Large intestine (tissue), 3 donors: ENCODE measurements at regions not wholly inside any gene's neighbourhood (a gene's known extent, or its start where the extent isn't known, plus 50 kb on each side); places are given as distances from the start of the nearest gene placed in this dataset.

ENCODE experiments used
- DNase-seq, 2 donors: peaks; one replicate each; pipeline versions ENCODE4 v3.0.0 to v3.0.0-alpha.2; 2013
- H3K27ac ChIP-seq: one replicate; pipeline ENCODE4 v1.5.1; 2013; ENCODE audit warnings: low read length
- H3K27me3 ChIP-seq: 2 replicates; pipeline ENCODE4 v1.6.1; 2013; ENCODE audit warnings: low read length; ENCODE audit not compliant: control insufficient read depth, insufficient read depth
- H3K36me3 ChIP-seq: 2 replicates; pipeline ENCODE4 v1.6.1; 2013; ENCODE audit warnings: low read length; ENCODE audit not compliant: control insufficient read depth, insufficient read depth
- H3K4me1 ChIP-seq: one replicate; pipeline ENCODE4 v1.6.1; 2013; ENCODE audit warnings: low read length; ENCODE audit not compliant: control insufficient read depth, insufficient read depth
- H3K4me3 ChIP-seq: one replicate; pipeline ENCODE4 v1.5.1; 2013; ENCODE audit warnings: low read length
- H3K9me3 ChIP-seq: one replicate; pipeline ENCODE4 v1.6.1; 2013; ENCODE audit warnings: mild to moderate bottlenecking, low read depth, low read length, moderate library complexity; ENCODE audit not compliant: control insufficient read depth
- WGBS: methylation state at CpG from one replicate; pipeline ENCODE4 v1.1.5; 2013; ENCODE audit warnings: low lambda C conversion rate; ENCODE audit not compliant: insufficient coverage; 5-methylcytosine and 5-hydroxymethylcytosine counted together

GRCh38 chr13:67986234-67986633 is 756.1 kb upstream of the PCDH9 start:
- Histone ChIP-seq H3K27ac (no peak overlapping the region), H3K27me3 (no peaks in the 10 kb centered on the region), H3K4me3 (no peak overlapping the region), H3K36me3 (no peaks in the 10 kb centered on the region), H3K4me1 (no peaks in the 10 kb centered on the region), H3K9me3 (no peaks in the 10 kb centered on the region)
- no CpG with 5 or more reads among the region's 1 CpG for WGBS
- no peak for DNase-seq

DNA sequence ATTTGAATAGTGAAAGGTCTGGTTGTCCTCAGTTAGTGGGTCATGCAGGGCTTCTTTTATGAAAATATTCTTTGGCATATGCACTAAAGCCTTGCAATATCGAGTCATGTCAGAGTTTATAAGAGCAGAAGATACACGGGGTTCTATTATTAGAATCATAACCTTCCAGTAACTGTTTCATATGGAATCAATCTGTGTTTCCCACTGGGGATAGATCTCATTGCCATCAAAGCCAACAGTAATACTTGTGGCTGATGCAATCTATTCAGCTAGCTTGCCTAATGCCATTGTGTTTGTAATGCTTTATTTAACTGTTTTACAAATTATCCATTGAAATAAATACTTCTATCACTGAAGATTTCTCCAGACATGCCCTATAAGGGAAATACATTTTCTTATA is 746.9 kb upstream of the PCDH9 start:
- H3K36me3 ChIP-seq, result no peaks in the 10 kb centered on the region
- no CpG with 5 or more reads among the region's 2 CpGs for WGBS
- no peak overlapping the region for H3K27ac ChIP-seq
- no peaks in the 10 kb centered on the region for H3K9me3 ChIP-seq
- no peak for DNase-seq
- no peak overlapping the region for H3K4me3 ChIP-seq
- H3K27me3 ChIP-seq, result no peaks in the 10 kb centered on the region
- H3K4me1 ChIP-seq, result no peaks in the 10 kb centered on the region

GRCh38 chr13:67971291-67971690 is 741.2 kb upstream of the PCDH9 start:
- Histone ChIP-seq H3K36me3 (no peaks in the 10 kb centered on the region), H3K4me3 (no peak overlapping the region), H3K4me1 (no peaks in the 10 kb centered on the region), H3K27ac (no peak overlapping the region), H3K27me3 (no peaks in the 10 kb centered on the region), H3K9me3 (no peaks in the 10 kb centered on the region)
- 100% methylated on average over 1 of the region's 5 CpGs for WGBS
- DNase-seq, result no peak

GRCh38 chr13:67967031-67967430 is 736.9 kb upstream of the PCDH9 start:
- no peaks in the 10 kb centered on the region for H3K4me1 ChIP-seq
- H3K36me3 ChIP-seq, result no peaks in the 10 kb centered on the region
- no peak overlapping the region for H3K27ac ChIP-seq
- no peak overlapping the region for H3K4me3 ChIP-seq
- no peaks in the 10 kb centered on the region for H3K9me3 ChIP-seq
- no peaks in the 10 kb centered on the region for H3K27me3 ChIP-seq
- no CpG with 5 or more reads among the region's 1 CpG for WGBS
- DNase-seq, result no peak

- Histone ChIP-seq H3K27me3 (no peaks in the 10 kb centered on the region), H3K4me1 (no peaks in the 10 kb centered on the region), H3K27ac (no peak overlapping the region), H3K9me3 (no peaks in the 10 kb centered on the region), H3K36me3 (no peaks in the 10 kb centered on the region), H3K4me3 (no peak overlapping the region)
- WGBS, result 100% methylated on average over 1 of the region's 1 CpG
- DNase-seq, result no peak
These were observed 735.9 kb upstream of the PCDH9 start for GRCh38 chr13:67966065-67966464.

DNA sequence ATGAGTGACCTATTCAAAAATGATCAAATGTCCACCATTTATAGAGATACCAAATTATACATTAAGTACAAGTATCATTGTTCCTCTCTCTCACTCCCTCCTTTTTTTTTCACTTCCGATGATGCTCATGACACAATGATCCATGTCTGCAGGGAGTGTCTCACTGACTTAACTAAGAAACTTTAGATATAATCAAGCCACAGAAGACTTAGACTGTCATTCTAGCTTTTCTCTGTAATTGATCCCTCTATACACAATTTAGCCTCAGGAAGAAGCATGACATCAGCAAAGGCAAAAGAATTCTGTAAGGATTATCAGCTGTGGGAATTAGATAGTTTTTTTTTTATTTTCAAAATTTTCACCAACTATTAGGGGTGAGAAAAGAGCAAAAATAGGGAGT is 734.9 kb upstream of the PCDH9 start:
- WGBS, result no CpG with 5 or more reads among the region's 1 CpG
- Histone ChIP-seq H3K9me3 (no peaks in the 10 kb centered on the region), H3K27me3 (no peaks in the 10 kb centered on the region), H3K36me3 (no peaks in the 10 kb centered on the region), H3K4me3 (no peak overlapping the region), H3K4me1 (no peaks in the 10 kb centered on the region), H3K27ac (no peak overlapping the region)
- no peak for DNase-seq

DNA sequence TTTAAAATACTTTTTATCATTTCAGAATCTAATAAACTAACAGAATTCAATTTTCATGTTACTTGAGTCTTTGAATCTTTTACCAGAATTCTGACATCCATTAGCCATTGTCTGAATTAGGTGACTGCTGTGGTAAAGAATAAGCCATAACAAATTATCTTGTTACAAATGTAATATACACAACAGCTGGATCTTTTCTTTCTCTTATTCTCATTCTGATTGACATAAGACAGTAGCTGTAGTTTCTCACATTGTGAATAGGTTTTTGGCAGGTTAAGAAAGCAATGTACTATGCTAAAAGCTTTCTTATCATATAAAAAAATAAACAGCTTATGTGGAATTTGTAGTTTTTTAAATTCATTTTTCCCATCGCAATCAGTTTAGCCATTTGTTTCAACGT is 734.0 kb upstream of the PCDH9 start:
- 63% methylated on average over 2 of the region's 2 CpGs for WGBS
- no peaks in the 10 kb centered on the region for H3K27me3 ChIP-seq
- no peak for DNase-seq
- H3K36me3 ChIP-seq, result no peaks in the 10 kb centered on the region
- no peak overlapping the region for H3K4me3 ChIP-seq
- no peak overlapping the region for H3K27ac ChIP-seq
- no peaks in the 10 kb centered on the region for H3K4me1 ChIP-seq
- no peaks in the 10 kb centered on the region for H3K9me3 ChIP-seq

- Histone ChIP-seq H3K4me3 (no peak overlapping the region), H3K9me3 (no peaks in the 10 kb centered on the region), H3K36me3 (no peaks in the 10 kb centered on the region), H3K27me3 (no peaks in the 10 kb centered on the region), H3K4me1 (no peaks in the 10 kb centered on the region), H3K27ac (no peak overlapping the region)
- DNase-seq, result no peak
- WGBS, result no CpG with 5 or more reads among the region's 2 CpGs
These were observed 731.2 kb upstream of the PCDH9 start for GRCh38 chr13:67961331-67961730.

GRCh38 chr13:67951431-67951830 is 721.3 kb upstream of the PCDH9 start:
- H3K27ac ChIP-seq, result no peak overlapping the region
- H3K4me1 ChIP-seq, result no peaks in the 10 kb centered on the region
- H3K36me3 ChIP-seq, result no peaks in the 10 kb centered on the region
- no peak overlapping the region for H3K4me3 ChIP-seq
- H3K9me3 ChIP-seq, result no peaks in the 10 kb centered on the region
- DNase-seq, result no peak
- no CpG with 5 or more reads among the region's 2 CpGs for WGBS
- H3K27me3 ChIP-seq, result no peaks in the 10 kb centered on the region

- H3K4me3 ChIP-seq, result no peak overlapping the region
- H3K36me3 ChIP-seq, result no peaks in the 10 kb centered on the region
- 95% methylated on average over 2 of the region's 3 CpGs for WGBS
- no peak overlapping the region for H3K27ac ChIP-seq
- no peak for DNase-seq
- no peaks in the 10 kb centered on the region for H3K4me1 ChIP-seq
- H3K27me3 ChIP-seq, result no peaks in the 10 kb centered on the region
- H3K9me3 ChIP-seq, result no peaks in the 10 kb centered on the region
These were observed 720.5 kb upstream of the PCDH9 start for GRCh38 chr13:67950603-67951002.

DNA sequence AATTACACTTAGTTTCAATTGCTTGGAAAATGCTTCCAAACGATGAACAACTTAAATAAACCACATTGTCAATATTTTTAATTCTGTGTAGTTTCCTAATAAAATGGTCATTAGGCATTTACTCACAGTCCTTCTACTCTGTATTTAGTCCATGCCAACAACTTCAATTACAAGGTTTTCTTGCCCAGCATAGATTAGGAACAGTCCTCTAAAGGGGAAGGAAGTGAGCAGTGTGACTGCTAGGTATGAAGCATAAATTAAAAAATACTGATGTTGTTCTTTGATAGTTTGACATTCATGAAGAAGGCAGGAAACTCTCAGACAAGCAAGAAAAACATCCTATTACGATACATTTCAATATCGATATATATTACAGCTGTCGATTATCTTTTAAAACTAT is 716.0 kb upstream of the PCDH9 start:
- no peaks in the 10 kb centered on the region for H3K27me3 ChIP-seq
- no peak overlapping the region for H3K4me3 ChIP-seq
- no peaks in the 10 kb centered on the region for H3K9me3 ChIP-seq
- WGBS, result 92% methylated on average over 2 of the region's 4 CpGs
- no peak overlapping the region for H3K27ac ChIP-seq
- no peaks in the 10 kb centered on the region for H3K36me3 ChIP-seq
- no peak for DNase-seq
- no peaks in the 10 kb centered on the region for H3K4me1 ChIP-seq
